ENCODE measurements at regions not wholly inside any gene's neighbourhood (a gene's known extent, or its start where the extent isn't known, plus 50 kb on each side); places are given as distances from the start of the nearest gene placed in this dataset.

- Histone ChIP-seq H2AFZ (ENCODE audit: low read length) (no peak overlapping the region), H3K4me3 (replicated peaks in 1 of 3; ENCODE audit: insufficient read depth in 1 of 3, low read depth in 2 of 3, low read length in 3 of 3) (no peak overlapping the region), H4K20me1 (ENCODE audit: insufficient read depth, low read length) (no peaks in the 10 kb centered on the region), H3K9ac (ENCODE audit: insufficient read depth, low read depth, low read length) (no peak overlapping the region), H3K4me1 (ENCODE audit: insufficient read depth, low read length) (no peaks in the 10 kb centered on the region), H3K27ac (ENCODE audit: extremely low read length, insufficient read depth, low read length) (no peak overlapping the region), H3K27me3 (ENCODE audit: control insufficient read depth in 1 of 2, insufficient read depth in 2 of 2, low read length in 2 of 2) (peaks cover 0 to 3% of the 10 kb centered on the region in 2 experiments; a peak in 3 of 5 replicates), H3K36me3 (replicated peaks in 1 of 2; ENCODE audit: control insufficient read depth in 1 of 2, insufficient read depth in 2 of 2, low read length in 2 of 2) (no peaks in the 10 kb centered on the region), H3K4me2 (ENCODE audit: low read depth, low read length) (no peak overlapping the region), H3K79me2 (ENCODE audit: insufficient read depth, low read length) (no peaks in the 10 kb centered on the region), H3K9me3 (ENCODE audit: low read length) (no peaks in the 10 kb centered on the region)
- CTCF ChIA-PET (ENCODE audit: low intra/inter-chr PET ratio, low total read pairs) = no interaction called here
- BruUV-seq (replicated peaks) = no TSS peak
- ATAC-seq (no peak), DNase-seq (ENCODE audit: low spot score) (no peak), FAIRE-seq (no peak)
- in situ Hi-C loops (cut with HindIII; ENCODE audit: extremely low pct_ligation_motif_present, low pct_unique_long_range_greater_than_20kb) (no loop called here), intact Hi-C loops (cut with micrococcal nuclease; ENCODE audit: unreplicated experiment) (no loop called here)
- TF ChIP-seq, protein P1, sequence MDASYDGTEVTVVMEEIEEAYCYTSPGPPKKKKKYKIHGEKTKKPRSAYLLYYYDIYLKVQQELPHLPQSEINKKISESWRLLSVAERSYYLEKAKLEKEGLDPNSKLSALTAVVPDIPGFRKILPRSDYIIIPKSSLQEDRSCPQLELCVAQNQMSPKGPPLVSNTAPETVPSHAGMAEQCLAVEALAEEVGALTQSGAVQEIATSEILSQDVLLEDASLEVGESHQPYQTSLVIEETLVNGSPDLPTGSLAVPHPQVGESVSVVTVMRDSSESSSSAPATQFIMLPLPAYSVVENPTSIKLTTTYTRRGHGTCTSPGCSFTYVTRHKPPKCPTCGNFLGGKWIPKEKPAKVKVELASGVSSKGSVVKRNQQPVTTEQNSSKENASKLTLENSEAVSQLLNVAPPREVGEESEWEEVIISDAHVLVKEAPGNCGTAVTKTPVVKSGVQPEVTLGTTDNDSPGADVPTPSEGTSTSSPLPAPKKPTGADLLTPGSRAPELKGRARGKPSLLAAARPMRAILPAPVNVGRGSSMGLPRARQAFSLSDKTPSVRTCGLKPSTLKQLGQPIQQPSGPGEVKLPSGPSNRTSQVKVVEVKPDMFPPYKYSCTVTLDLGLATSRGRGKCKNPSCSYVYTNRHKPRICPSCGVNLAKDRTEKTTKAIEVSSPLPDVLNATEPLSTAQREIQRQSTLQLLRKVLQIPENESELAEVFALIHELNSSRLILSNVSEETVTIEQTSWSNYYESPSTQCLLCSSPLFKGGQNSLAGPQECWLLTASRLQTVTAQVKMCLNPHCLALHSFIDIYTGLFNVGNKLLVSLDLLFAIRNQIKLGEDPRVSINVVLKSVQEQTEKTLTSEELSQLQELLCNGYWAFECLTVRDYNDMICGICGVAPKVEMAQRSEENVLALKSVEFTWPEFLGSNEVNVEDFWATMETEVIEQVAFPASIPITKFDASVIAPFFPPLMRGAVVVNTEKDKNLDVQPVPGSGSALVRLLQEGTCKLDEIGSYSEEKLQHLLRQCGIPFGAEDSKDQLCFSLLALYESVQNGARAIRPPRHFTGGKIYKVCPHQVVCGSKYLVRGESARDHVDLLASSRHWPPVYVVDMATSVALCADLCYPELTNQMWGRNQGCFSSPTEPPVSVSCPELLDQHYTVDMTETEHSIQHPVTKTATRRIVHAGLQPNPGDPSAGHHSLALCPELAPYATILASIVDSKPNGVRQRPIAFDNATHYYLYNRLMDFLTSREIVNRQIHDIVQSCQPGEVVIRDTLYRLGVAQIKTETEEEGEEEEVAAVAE (CRISPR knock-in tag; IDR thresholded peaks at IDR 0.05; ENCODE audit: borderline replicate concordance) = no peak
- no peak for TF ChIP-seq ZNF614 (CRISPR knock-in tag; IDR thresholded peaks at IDR 0.05; ENCODE audit: borderline replicate concordance)
- TF ChIP-seq HBP1 (CRISPR knock-in tag; IDR thresholded peaks at IDR 0.05; ENCODE audit: low read depth) = no peak
- TF ChIP-seq, protein P2, sequence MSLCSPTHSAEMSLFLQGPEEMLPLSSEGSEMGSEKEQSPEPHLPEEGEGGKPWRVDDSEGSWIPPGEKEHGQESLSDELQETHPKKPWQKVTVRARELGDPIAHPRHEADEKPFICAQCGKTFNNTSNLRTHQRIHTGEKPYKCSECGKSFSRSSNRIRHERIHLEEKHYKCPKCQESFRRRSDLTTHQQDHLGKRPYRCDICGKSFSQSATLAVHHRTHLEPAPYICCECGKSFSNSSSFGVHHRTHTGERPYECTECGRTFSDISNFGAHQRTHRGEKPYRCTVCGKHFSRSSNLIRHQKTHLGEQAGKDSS (CRISPR knock-in tag; IDR thresholded peaks at IDR 0.05; ENCODE audit: borderline replicate concordance, low read depth) = no peak
- no peak for TF ChIP-seq TCF12 (IDR thresholded peaks at IDR 0.05)
- no peak for TF ChIP-seq TCF12 (CRISPR knock-in tag; IDR thresholded peaks at IDR 0.05)
- no peak for TF ChIP-seq ZNF253 (CRISPR knock-in tag; IDR thresholded peaks at IDR 0.05; ENCODE audit: borderline replicate concordance)
- TF ChIP-seq, protein P3, sequence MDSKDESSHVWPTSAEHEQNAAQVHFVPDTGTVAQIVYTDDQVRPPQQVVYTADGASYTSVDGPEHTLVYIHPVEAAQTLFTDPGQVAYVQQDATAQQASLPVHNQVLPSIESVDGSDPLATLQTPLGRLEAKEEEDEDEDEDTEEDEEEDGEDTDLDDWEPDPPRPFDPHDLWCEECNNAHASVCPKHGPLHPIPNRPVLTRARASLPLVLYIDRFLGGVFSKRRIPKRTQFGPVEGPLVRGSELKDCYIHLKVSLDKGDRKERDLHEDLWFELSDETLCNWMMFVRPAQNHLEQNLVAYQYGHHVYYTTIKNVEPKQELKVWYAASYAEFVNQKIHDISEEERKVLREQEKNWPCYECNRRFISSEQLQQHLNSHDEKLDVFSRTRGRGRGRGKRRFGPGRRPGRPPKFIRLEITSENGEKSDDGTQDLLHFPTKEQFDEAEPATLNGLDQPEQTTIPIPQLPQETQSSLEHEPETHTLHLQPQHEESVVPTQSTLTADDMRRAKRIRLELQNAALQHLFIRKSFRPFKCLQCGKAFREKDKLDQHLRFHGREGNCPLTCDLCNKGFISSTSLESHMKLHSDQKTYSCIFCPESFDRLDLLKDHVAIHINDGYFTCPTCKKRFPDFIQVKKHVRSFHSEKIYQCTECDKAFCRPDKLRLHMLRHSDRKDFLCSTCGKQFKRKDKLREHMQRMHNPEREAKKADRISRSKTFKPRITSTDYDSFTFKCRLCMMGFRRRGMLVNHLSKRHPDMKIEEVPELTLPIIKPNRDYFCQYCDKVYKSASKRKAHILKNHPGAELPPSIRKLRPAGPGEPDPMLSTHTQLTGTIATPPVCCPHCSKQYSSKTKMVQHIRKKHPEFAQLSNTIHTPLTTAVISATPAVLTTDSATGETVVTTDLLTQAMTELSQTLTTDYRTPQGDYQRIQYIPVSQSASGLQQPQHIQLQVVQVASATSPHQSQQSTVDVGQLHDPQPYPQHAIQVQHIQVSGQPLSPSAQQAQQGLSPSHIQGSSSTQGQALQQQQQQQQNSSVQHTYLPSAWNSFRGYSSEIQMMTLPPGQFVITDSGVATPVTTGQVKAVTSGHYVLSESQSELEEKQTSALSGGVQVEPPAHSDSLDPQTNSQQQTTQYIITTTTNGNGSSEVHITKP (CRISPR knock-in tag; IDR thresholded peaks at IDR 0.05; ENCODE audit: low read depth) = no peak
- WGBS (ENCODE audit: low lambda C conversion rate) = 48% methylated on average over 1 of the region's 2 CpGs
- POLR2A ChIA-PET = no interaction called here
These were observed 127.1 kb upstream of the POC5 start for GRCh38 chr5:75844301-75844700.

Data from HepG2 (cell line).